ENCODE measurements at regions not wholly inside any gene's neighbourhood (a gene's known extent, or its start where the extent isn't known, plus 50 kb on each side); places are given as distances from the start of the nearest gene placed in this dataset.

DNA sequence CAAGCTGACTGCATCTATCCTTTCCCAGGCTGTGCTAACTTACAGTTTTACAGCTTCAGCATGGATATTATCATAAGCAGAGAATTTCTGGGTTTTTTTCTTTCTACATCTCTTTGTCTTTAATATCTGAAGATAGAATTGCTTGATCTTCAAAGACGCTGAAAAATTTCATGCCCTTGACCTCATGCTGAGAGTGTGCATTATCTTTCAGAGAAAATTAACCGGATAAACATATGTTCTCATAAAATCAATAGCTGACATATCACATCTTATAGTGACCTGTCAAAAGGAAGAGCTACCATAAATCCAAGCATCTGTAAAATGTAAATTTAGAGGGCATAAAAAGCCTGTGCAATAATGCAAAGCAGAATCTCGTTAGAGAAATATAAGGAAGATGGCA is 1704.1 kb upstream of the FLRT2 start:
- no peak for DNase-seq
- Mint-ChIP-seq H3K4me1 (no peaks in the 10 kb centered on the region), H3K36me3 (ENCODE audit: low read depth) (no peaks in the 10 kb centered on the region), H3K27me3 (no peaks in the 10 kb centered on the region), H3K27ac (no peak overlapping the region), H3K9me3 (peaks cover 8% of the 10 kb centered on the region), H3K4me3 (no peak overlapping the region)
- intact Hi-C loops (cut with micrococcal nuclease): no loop called here

GRCh38 chr14:83826838-83827237 is 1703.1 kb upstream of the FLRT2 start:
- peaks cover 8% of the 10 kb centered on the region for H3K9me3 Mint-ChIP-seq
- H3K4me3 Mint-ChIP-seq: no peak overlapping the region
- intact Hi-C loops (cut with micrococcal nuclease): no loop called here
- H3K27me3 Mint-ChIP-seq: no peaks in the 10 kb centered on the region
- H3K4me1 Mint-ChIP-seq: no peaks in the 10 kb centered on the region
- H3K36me3 Mint-ChIP-seq (ENCODE audit: low read depth): no peaks in the 10 kb centered on the region
- DNase-seq: no peak
- H3K27ac Mint-ChIP-seq: no peak overlapping the region

- Mint-ChIP-seq H3K36me3 (ENCODE audit: low read depth) (no peaks in the 10 kb centered on the region), H3K27me3 (no peaks in the 10 kb centered on the region), H3K4me1 (no peaks in the 10 kb centered on the region), H3K9me3 (peaks cover 7% of the 10 kb centered on the region), H3K27ac (no peak overlapping the region), H3K4me3 (no peak overlapping the region)
- no peak for DNase-seq
- intact Hi-C loops (cut with micrococcal nuclease): no loop called here
Observed at GRCh38 chr14:83827383-83827782, 1702.6 kb upstream of the FLRT2 start.

- no peaks in the 10 kb centered on the region for H3K27me3 Mint-ChIP-seq
- H3K27ac Mint-ChIP-seq: no peak overlapping the region
- DNase-seq: no peak
- peaks cover 4% of the 10 kb centered on the region for H3K9me3 Mint-ChIP-seq
- H3K4me1 Mint-ChIP-seq: no peaks in the 10 kb centered on the region
- intact Hi-C loops (cut with micrococcal nuclease): no loop called here
- H3K36me3 Mint-ChIP-seq (ENCODE audit: low read depth): no peaks in the 10 kb centered on the region
- H3K4me3 Mint-ChIP-seq: no peak overlapping the region
Observed at GRCh38 chr14:83828406-83828805, 1701.5 kb upstream of the FLRT2 start.

DNA sequence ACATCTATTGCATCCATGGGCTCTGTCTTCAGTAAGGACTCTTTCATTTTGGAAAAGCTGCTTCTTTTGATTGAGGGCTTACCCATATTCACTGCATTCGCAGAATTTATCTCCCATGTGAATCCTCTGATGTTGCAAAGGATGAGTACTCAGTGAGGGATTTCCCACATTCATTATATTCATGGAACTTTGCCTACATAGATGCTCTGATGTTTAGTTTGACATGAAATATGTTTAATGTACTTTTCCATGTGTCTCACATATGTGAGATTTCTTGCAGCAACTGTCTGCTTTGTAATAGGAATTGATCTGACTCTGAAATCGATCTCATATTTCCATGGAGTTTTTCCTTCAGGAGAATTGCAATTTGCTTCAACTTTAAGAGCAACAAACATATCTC is 1699.6 kb upstream of the FLRT2 start:
- Mint-ChIP-seq H3K4me1 (no peaks in the 10 kb centered on the region), H3K27ac (no peak overlapping the region), H3K27me3 (no peaks in the 10 kb centered on the region)

DNA sequence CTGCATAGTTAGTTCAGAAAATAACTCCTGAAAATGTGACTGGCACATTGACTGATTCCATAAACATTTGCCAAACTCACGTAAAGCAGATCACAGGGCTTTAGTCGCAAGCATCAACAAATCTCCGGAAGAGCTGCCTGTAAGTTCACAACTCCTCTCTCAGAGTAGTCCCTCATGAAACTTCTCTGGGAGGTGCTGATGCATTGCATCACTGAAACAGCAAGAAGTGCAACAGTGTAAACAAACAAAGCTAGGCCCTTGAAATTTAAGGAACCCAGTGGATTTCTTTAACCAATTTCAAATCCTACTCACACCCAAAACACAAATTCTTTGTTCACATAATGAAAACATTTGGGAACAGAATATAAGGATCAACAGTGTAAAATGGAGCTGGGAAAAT is 1691.7 kb upstream of the FLRT2 start:
- Mint-ChIP-seq H3K4me1 (no peaks in the 10 kb centered on the region), H3K27ac (no peak overlapping the region), H3K27me3 (no peaks in the 10 kb centered on the region), H3K36me3 (ENCODE audit: low read depth) (no peaks in the 10 kb centered on the region), H3K4me3 (no peak overlapping the region), H3K9me3 (no peaks in the 10 kb centered on the region)
- no peak for DNase-seq
- intact Hi-C loops (cut with micrococcal nuclease): no loop called here

More for the DNA sequence above, 1699.6 kb upstream of the FLRT2 start:
- Mint-ChIP-seq H3K4me3 (no peak overlapping the region), H3K36me3 (ENCODE audit: low read depth) (no peaks in the 10 kb centered on the region), H3K9me3 (peaks cover 4% of the 10 kb centered on the region)
- intact Hi-C loops (cut with micrococcal nuclease): no loop called here
- no peak for DNase-seq

DNA sequence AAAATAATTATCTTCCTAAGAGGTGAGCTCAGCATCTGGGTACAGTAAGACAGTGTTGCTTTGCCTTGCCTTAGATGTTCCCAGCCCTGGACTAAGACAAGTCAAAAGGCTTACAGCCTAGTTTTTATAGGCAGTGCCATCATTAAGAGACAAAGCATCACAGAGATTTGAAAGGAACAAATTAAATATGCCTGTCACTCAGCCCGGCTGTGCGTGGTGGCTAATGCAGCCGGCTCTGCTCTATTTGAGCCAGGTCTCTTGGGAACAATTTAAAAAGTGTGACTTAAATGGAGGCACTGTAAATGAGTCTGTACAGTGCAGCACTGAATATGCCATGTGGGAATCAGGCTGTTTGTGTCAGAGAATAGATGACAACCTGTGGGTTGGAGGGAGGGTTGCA is 1687.4 kb upstream of the FLRT2 start:
- DNase-seq: no peak
- H3K27me3 Mint-ChIP-seq: no peaks in the 10 kb centered on the region
- no peaks in the 10 kb centered on the region for H3K9me3 Mint-ChIP-seq
- H3K4me3 Mint-ChIP-seq: no peak overlapping the region
- no peak overlapping the region for H3K27ac Mint-ChIP-seq
- intact Hi-C loops (cut with micrococcal nuclease): no loop called here
- H3K4me1 Mint-ChIP-seq: no peaks in the 10 kb centered on the region
- no peaks in the 10 kb centered on the region for H3K36me3 Mint-ChIP-seq (ENCODE audit: low read depth)

DNA sequence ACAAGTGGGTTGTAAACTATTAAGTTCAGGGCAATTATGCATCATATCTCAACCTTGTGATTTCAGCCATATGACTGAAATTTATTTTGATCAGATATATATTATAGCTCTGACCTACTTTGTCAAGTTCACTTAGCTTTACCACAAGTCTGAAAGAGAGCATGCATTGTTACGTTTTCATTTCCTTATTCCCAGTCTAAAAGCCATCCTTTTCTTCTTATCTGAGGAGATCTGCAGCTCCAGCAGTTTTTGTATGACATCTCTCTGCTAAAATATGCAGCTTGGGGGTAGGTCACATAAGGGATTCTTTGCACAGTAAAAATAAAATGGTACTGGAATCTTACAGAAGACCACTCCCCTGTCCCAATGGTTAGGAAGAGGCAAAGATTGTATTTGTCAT is 1682.8 kb upstream of the FLRT2 start:
- Mint-ChIP-seq H3K9me3 (no peaks in the 10 kb centered on the region), H3K36me3 (ENCODE audit: low read depth) (no peaks in the 10 kb centered on the region), H3K27me3 (no peaks in the 10 kb centered on the region), H3K27ac (no peak overlapping the region), H3K4me3 (no peak overlapping the region), H3K4me1 (no peaks in the 10 kb centered on the region)
- DNase-seq: no peak
- intact Hi-C loops (cut with micrococcal nuclease): no loop called here

- Mint-ChIP-seq H3K27me3 (no peaks in the 10 kb centered on the region), H3K4me3 (no peak overlapping the region), H3K36me3 (ENCODE audit: low read depth) (no peaks in the 10 kb centered on the region), H3K27ac (no peak overlapping the region), H3K4me1 (no peaks in the 10 kb centered on the region), H3K9me3 (no peaks in the 10 kb centered on the region)
- intact Hi-C loops (cut with micrococcal nuclease): no loop called here
- DNase-seq: no peak
Observed at GRCh38 chr14:83850092-83850491, 1679.9 kb upstream of the FLRT2 start.

DNA sequence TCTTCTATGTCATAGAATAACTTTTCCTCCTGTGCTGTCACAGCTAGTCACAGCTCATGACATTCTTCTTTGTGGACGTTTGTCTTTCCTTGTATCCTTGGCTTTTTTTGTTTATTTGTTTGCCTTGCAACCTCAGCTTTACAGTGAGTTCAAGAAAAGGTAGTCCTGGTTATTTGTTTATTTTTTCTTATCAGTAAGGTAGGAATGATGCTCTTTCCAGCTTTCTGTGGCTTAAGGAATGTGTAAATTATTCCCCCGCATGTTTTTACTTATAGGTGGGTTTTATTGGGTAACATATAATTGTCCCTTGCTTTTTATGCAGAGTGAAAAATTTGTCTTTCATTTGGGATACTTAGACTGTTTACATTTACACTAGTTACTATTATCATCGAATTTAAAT is 1673.6 kb upstream of the FLRT2 start:
- intact Hi-C loops (cut with micrococcal nuclease): no loop called here
- H3K27ac Mint-ChIP-seq: no peak overlapping the region
- DNase-seq: no peak
- peaks cover 20% of the 10 kb centered on the region for H3K9me3 Mint-ChIP-seq
- no peak overlapping the region for H3K4me3 Mint-ChIP-seq
- H3K27me3 Mint-ChIP-seq: no peaks in the 10 kb centered on the region
- no peaks in the 10 kb centered on the region for H3K4me1 Mint-ChIP-seq
- no peaks in the 10 kb centered on the region for H3K36me3 Mint-ChIP-seq (ENCODE audit: low read depth)

- Mint-ChIP-seq H3K4me3 (no peak overlapping the region), H3K27me3 (no peaks in the 10 kb centered on the region), H3K36me3 (ENCODE audit: low read depth) (no peaks in the 10 kb centered on the region), H3K9me3 (peaks cover 20% of the 10 kb centered on the region), H3K27ac (no peak overlapping the region), H3K4me1 (no peaks in the 10 kb centered on the region)
- intact Hi-C loops (cut with micrococcal nuclease): no loop called here
- no peak for DNase-seq
Observed at GRCh38 chr14:83860631-83861155, 1669.3 kb upstream of the FLRT2 start.

- H3K9me3 Mint-ChIP-seq: peaks cover 8% of the 10 kb centered on the region
- no peaks in the 10 kb centered on the region for H3K36me3 Mint-ChIP-seq (ENCODE audit: low read depth)
- intact Hi-C loops (cut with micrococcal nuclease): no loop called here
- no peak overlapping the region for H3K27ac Mint-ChIP-seq
- H3K4me1 Mint-ChIP-seq: no peaks in the 10 kb centered on the region
- no peak for DNase-seq
- no peaks in the 10 kb centered on the region for H3K27me3 Mint-ChIP-seq
- no peak overlapping the region for H3K4me3 Mint-ChIP-seq
Observed at GRCh38 chr14:83863042-83863774, 1666.7 kb upstream of the FLRT2 start.

DNA sequence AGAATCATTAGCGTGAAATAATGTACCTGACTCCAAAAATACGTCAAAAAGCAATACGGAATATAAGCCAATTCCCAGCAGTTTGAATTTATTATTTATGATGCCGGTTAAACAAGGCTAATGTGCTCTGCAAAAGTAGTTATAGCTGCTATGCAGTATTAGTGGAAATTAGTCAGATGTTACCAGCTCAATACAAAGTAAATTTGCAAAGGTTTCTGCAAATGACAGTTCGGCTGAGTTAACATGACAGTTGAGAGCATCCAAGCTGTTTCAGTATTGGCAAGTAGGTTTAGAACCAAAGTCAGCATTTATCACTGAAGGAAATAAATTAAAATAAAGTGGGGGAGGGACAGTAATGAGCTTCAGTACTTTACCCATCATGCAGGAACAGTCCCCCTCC is 1665.8 kb upstream of the FLRT2 start:
- peaks cover 4% of the 10 kb centered on the region for H3K9me3 Mint-ChIP-seq
- intact Hi-C loops (cut with micrococcal nuclease): no loop called here
- H3K4me3 Mint-ChIP-seq: no peak overlapping the region
- no peak for DNase-seq
- H3K27me3 Mint-ChIP-seq: no peaks in the 10 kb centered on the region
- H3K27ac Mint-ChIP-seq: no peak overlapping the region
- no peaks in the 10 kb centered on the region for H3K36me3 Mint-ChIP-seq (ENCODE audit: low read depth)
- H3K4me1 Mint-ChIP-seq: no peaks in the 10 kb centered on the region

DNA sequence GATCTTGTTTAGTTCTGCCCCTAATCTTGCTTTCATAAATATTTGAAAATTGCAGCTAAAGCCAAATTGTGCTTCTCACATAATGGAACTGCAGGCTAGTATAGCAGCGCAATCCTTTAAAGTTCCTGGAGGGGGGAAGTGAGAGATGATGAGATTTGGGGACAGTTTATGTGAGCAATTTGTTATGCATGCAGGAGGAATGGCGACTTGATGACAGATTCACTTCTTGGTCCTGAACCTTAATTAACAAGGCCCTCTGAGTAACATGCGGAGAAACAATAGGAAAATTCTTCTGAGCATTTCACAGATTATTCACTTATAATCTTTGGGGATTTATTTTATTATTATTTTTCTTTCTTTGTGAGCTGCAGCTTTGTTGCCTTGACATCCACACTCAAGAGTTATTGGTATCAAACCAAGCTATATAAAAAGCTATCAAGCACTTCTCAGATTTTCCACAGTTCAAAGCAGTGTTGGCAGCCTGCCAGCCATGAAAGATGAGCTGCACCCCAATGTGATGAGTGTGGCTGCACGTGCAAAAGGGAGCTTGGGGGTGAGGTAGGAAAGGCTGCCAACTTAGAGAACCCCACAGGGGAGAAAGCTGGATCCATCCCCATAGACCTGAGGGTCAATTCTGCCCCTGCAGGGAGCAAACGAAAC is 1662.2 kb upstream of the FLRT2 start:
- H3K36me3 Mint-ChIP-seq (ENCODE audit: low read depth): no peaks in the 10 kb centered on the region
- no peak overlapping the region for H3K27ac Mint-ChIP-seq
- H3K27me3 Mint-ChIP-seq: no peaks in the 10 kb centered on the region
- no peak overlapping the region for H3K4me3 Mint-ChIP-seq
- DNase-seq: no peak
- no peaks in the 10 kb centered on the region for H3K4me1 Mint-ChIP-seq
- H3K9me3 Mint-ChIP-seq: no peaks in the 10 kb centered on the region
- intact Hi-C loops (cut with micrococcal nuclease): no loop called here
